ENCODE measurements at regions not wholly inside any gene's neighbourhood (a gene's known extent, or its start where the extent isn't known, plus 50 kb on each side); places are given as distances from the start of the nearest gene placed in this dataset.

DNA sequence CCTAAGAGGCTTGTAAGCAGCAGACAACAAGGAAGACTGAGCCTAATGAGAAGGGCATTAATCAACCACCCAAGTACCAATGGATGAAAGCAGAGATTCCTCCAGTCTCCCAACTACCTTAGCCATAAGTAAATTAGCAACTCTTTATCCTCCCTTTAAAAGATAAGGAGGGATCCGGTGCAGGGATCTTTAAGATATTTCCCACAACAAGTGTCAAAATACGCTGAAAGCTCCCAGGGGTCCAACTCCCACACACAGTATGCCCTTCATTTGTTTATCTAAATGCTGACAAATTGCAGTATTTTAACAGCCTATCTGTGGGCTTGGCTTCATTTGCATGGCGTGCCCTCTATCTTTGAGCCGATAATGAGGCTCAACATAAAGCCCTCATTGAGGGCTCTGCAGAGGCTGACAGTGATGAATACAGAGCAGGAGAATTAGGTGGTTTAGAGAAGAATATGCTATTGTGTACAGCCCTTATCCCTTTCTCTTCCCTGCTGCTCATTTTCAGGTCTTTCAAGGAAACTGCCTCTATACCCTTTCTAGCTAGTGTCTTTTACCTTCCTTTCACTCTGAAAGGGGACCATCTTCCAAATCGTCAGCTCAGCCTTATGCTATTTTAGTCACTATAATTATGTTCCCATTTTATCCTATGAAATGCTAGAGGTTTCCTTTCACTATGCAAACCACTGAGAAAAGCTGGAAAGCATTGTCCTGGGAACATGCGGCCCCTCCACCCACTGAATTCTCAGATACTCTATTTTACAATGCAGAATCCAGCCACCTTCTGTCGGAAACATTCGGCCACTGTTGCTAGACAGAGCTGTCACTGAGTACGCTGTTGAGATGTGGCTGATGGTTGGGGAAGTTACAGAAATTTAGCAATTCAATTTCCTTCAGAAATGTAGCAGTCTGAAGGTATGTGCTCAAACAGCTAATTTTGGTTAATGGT lies 575.2 kb upstream of the JAG1 start:
- DNase-seq (ENCODE audit: low spot score) = no peak
- Histone ChIP-seq H2AFZ (ENCODE audit: low read length) (no peak overlapping the region), H3K9me2 (ENCODE audit: insufficient read depth, low read length) (no peaks in the 10 kb centered on the region), H3K27ac (ENCODE audit: low read depth, low read length, poor library complexity, severe bottlenecking) (no peak overlapping the region), H3K9me3 (ENCODE audit: low read length) (no peaks in the 10 kb centered on the region), H4K20me1 (ENCODE audit: insufficient read depth, low read length) (0 out of 2 replicates have a peak, but pooled peaks cover 4% of the 10 kb centered on the region), H3K4me2 (ENCODE audit: low read length) (no peak overlapping the region), H3K4me3 (ENCODE audit: low read depth, low read length, poor library complexity, severe bottlenecking) (no peak overlapping the region), H3K36me3 (ENCODE audit: insufficient read depth, low read length) (no peaks in the 10 kb centered on the region), H3K79me2 (ENCODE audit: insufficient read depth, low read depth, low read length) (no peaks in the 10 kb centered on the region), H3K4me1 (ENCODE audit: insufficient read depth, low read length, poor library complexity, severe bottlenecking) (no peaks in the 10 kb centered on the region)
- BruUV-seq (replicated peaks) = no TSS peak
- intact Hi-C loops (cut with micrococcal nuclease; ENCODE audit: unreplicated experiment) = no loop called here
- CTCF ChIA-PET (ENCODE audit: unreplicated experiment) = no interaction called here
- POLR2A ChIA-PET = no interaction called here
- TF ChIP-seq, protein P1, sequence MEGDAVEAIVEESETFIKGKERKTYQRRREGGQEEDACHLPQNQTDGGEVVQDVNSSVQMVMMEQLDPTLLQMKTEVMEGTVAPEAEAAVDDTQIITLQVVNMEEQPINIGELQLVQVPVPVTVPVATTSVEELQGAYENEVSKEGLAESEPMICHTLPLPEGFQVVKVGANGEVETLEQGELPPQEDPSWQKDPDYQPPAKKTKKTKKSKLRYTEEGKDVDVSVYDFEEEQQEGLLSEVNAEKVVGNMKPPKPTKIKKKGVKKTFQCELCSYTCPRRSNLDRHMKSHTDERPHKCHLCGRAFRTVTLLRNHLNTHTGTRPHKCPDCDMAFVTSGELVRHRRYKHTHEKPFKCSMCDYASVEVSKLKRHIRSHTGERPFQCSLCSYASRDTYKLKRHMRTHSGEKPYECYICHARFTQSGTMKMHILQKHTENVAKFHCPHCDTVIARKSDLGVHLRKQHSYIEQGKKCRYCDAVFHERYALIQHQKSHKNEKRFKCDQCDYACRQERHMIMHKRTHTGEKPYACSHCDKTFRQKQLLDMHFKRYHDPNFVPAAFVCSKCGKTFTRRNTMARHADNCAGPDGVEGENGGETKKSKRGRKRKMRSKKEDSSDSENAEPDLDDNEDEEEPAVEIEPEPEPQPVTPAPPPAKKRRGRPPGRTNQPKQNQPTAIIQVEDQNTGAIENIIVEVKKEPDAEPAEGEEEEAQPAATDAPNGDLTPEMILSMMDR (conservative IDR thresholded peaks at IDR 0.05; ENCODE audit: low read length) = no peak
- TF ChIP-seq EZH2phosphoT487 (IDR thresholded peaks at IDR 0.05; ENCODE audit: borderline replicate concordance, low read depth, low read length) = no peak

- H3K9me2 ChIP-seq (ENCODE audit: insufficient read depth, low read length) = no peaks in the 10 kb centered on the region
- H3K4me2 ChIP-seq (ENCODE audit: low read length) = no peak overlapping the region
- no peak overlapping the region for H2AFZ ChIP-seq (ENCODE audit: low read length)
- intact Hi-C loops (cut with micrococcal nuclease; ENCODE audit: unreplicated experiment) = no loop called here
- H4K20me1 ChIP-seq (ENCODE audit: insufficient read depth, low read length) = 0 out of 2 replicates have a peak, but pooled peaks cover 4% of the 10 kb centered on the region
- no peaks in the 10 kb centered on the region for H3K4me1 ChIP-seq (ENCODE audit: insufficient read depth, low read length, poor library complexity, severe bottlenecking)
- H3K79me2 ChIP-seq (ENCODE audit: insufficient read depth, low read depth, low read length) = no peaks in the 10 kb centered on the region
- H3K4me3 ChIP-seq (ENCODE audit: low read depth, low read length, poor library complexity, severe bottlenecking) = no peak overlapping the region
- CTCF ChIA-PET (ENCODE audit: unreplicated experiment) = no interaction called here
- no peak for TF ChIP-seq EZH2phosphoT487 (IDR thresholded peaks at IDR 0.05; ENCODE audit: borderline replicate concordance, low read depth, low read length)
- TF ChIP-seq, protein P1 (conservative IDR thresholded peaks at IDR 0.05; ENCODE audit: low read length) = no peak
- no peak overlapping the region for H3K27ac ChIP-seq (ENCODE audit: low read depth, low read length, poor library complexity, severe bottlenecking)
- POLR2A ChIA-PET = no interaction called here
- no peaks in the 10 kb centered on the region for H3K36me3 ChIP-seq (ENCODE audit: insufficient read depth, low read length)
- BruUV-seq (replicated peaks) = no TSS peak
- DNase-seq (ENCODE audit: low spot score) = no peak
- H3K9me3 ChIP-seq (ENCODE audit: low read length) = no peaks in the 10 kb centered on the region
Observed at GRCh38 chr20:11249683-11250082, 575.9 kb upstream of the JAG1 start.

DNA sequence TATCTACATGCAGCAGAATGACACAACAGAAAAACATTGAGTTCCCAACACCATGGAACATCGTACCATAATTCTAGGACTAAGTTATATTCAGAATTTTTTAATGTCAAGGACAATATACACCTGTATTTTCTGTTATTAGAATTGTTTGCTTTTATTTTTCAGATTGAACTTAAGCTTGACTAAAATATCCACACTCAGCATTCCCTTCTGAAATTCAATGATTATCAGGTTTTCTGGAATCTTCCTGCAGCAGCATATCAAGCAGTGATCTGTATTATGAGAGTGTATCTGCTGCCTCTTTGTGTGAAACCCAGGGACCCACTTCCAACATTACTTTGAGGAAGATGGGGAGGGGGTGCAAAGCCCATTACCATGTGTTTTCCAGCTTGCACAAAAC lies 578.6 kb upstream of the JAG1 start:
- ChIA-PET POLR2A (no interaction called here), CTCF (ENCODE audit: unreplicated experiment) (no interaction called here)
- Histone ChIP-seq H3K36me3 (ENCODE audit: insufficient read depth, low read length) (no peaks in the 10 kb centered on the region), H4K20me1 (ENCODE audit: insufficient read depth, low read length) (no peaks in the 10 kb centered on the region), H3K4me2 (ENCODE audit: low read length) (no peak overlapping the region), H3K4me3 (ENCODE audit: low read depth, low read length, poor library complexity, severe bottlenecking) (no peak overlapping the region), H3K79me2 (ENCODE audit: insufficient read depth, low read depth, low read length) (no peaks in the 10 kb centered on the region), H3K9me2 (ENCODE audit: insufficient read depth, low read length) (no peaks in the 10 kb centered on the region), H3K9me3 (ENCODE audit: low read length) (no peaks in the 10 kb centered on the region), H3K27ac (ENCODE audit: low read depth, low read length, poor library complexity, severe bottlenecking) (no peak overlapping the region), H2AFZ (ENCODE audit: low read length) (no peak overlapping the region), H3K4me1 (ENCODE audit: insufficient read depth, low read length, poor library complexity, severe bottlenecking) (no peaks in the 10 kb centered on the region)
- intact Hi-C loops (cut with micrococcal nuclease; ENCODE audit: unreplicated experiment) = no loop called here
- BruUV-seq (replicated peaks) = no TSS peak
- DNase-seq (ENCODE audit: low spot score) = no peak
- TF ChIP-seq, protein P1 (conservative IDR thresholded peaks at IDR 0.05; ENCODE audit: low read length) = no peak
- TF ChIP-seq EZH2phosphoT487 (IDR thresholded peaks at IDR 0.05; ENCODE audit: borderline replicate concordance, low read depth, low read length) = no peak
